ENCODE measurements at regions not wholly inside any gene's neighbourhood (a gene's known extent, or its start where the extent isn't known, plus 50 kb on each side); places are given as distances from the start of the nearest gene placed in this dataset.
"Not testable (repeated sequence)": the region's sequence is repeated elsewhere in the genome, so short reads cannot be mapped to it uniquely, and the experiment has no call there.

- DNase-seq = no peak
Measured at GRCh38 chr2:58414506-58414905, 173.4 kb upstream of the FANCL start.

- DNase-seq = no peak
Measured at GRCh38 chr2:58410549-58410948, 169.4 kb upstream of the FANCL start.

DNA sequence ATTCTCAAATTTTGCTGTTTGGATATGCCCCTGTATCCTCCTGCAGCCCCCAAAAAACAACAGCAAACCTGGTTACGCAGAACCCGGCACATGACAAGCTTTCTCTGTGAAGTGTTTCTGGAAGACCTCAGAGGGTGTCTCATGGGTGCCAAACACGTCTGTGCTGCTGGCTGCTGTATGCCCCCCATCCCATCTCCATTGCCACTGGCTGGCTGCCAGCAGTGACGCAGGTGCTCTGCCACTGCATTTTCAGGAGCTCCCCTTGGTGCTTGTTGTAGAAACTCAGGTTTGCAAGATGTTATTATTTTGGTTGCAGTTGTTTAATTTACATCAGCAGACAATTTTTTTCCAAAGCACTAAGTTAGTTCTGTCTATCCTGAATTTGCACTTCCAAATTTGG lies 166.4 kb upstream of the FANCL start:
- no peak for DNase-seq

DNA sequence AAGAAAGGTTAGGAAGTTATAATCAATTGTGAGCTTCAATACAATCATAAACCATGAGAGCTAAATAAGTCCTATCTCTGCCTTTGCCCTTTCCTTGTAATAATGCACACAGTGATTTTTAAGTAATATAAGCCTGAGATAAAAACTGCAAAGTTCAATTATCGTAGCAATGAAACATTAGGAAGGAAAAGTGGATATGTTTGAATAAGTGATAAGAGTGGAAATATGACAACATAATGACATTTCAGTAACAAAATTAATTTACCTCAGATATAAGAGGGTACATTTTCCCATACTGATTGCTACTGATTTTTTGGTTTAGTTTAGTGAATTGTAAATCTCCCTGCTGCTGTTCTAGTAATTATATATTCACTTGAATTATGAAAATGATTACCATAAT lies 164.2 kb upstream of the FANCL start:
- no peak for DNase-seq

- DNase-seq = no peak
Measured at GRCh38 chr2:58401936-58402335, 160.8 kb upstream of the FANCL start.

- DNase-seq = no peak
Measured at GRCh38 chr2:58398406-58398805, 157.3 kb upstream of the FANCL start.

DNA sequence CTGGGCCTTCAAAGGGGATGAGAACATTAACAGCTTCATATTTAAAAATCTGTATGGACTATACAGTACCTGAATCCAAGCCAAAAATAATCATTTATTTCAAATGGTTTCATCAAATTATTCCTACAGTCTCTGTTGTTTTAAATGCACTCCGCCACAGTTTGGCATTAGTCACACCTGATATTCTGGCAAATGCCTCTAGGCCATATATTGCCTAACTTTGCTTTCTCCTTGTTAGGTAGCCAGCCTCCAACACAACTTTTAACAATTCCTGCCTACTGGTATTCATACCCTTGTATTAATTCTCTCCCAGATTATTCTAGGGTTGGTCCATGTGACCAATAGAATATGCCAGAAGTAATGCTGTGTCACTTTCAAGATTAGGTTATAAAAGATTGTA lies 146.6 kb upstream of the FANCL start:
- DNase-seq = no peak

DNA sequence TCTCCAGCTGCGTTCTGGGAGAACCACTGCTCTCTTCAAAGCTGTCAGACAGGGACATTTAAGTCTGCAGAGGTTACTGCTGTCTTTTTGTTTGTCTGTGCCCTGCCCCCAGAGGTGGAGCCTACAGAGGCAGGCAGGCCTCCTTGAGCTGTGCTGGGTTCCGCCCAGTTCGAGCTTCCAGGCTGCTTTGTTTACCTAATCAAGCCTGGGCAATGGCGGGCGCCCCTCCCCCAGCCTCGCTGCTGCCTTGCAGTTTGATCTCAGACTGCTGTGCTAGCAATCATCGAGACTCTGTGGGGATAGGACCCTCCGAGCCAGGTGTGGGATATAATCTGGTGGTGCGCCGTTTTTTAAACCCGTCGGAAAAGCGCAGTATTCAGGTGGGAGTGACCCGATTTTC lies 145.8 kb upstream of the FANCL start:
- not testable (repeated sequence) for DNase-seq

- no peak for DNase-seq
Measured at GRCh38 chr2:58378152-58378551, 137.0 kb upstream of the FANCL start.

- DNase-seq = no peak
Measured at GRCh38 chr2:58377181-58377580, 136.1 kb upstream of the FANCL start.

GRCh38 chr2:58376592-58376991 lies 135.5 kb upstream of the FANCL start:
- no peak for DNase-seq

- DNase-seq = no peak
Measured at GRCh38 chr2:58369594-58369993, 128.5 kb upstream of the FANCL start.

GRCh38 chr2:58364098-58364497 lies 123.0 kb upstream of the FANCL start:
- no peak for DNase-seq

- no peak for DNase-seq
Measured at GRCh38 chr2:58358026-58358425, 116.9 kb upstream of the FANCL start.

GRCh38 chr2:58357521-58357920 lies 116.4 kb upstream of the FANCL start:
- DNase-seq = no peak

DNA sequence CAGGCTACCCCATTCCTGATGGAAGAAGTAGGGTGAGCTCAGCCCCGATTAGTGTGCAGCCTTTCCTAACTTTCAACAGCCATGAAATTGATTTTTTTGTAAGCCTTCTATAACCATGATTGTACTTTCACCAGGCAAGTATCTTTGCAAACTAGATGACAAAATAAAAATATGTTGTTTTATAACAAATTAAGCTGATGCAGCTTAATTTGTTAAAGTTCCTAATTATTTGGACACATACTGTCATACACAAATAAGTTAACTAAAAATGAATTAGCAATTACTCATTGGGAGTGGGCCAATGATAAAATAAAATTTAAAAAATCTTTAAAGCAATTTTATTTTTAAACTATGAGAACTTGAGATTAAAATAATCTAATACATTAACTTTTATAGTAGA lies 113.1 kb upstream of the FANCL start:
- no peak for DNase-seq

DNA sequence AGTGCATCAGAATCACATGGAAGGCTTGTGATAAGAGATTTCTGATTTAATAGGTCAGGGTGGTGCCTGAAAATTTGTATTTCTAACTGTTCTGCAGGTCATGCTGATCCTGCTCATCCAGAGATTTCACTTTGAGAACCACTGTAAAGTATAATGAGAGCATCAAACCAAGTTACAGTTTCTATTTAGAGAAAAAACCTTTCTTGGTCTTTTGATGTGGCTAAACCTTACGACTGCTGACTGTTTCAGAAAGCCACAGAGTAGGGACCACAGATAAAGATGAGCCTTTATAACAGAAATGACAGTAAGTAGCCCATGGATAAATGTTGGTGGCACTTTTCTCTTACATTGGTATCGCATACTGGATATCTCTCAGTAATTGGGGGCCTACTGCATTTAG lies 109.4 kb upstream of the FANCL start:
- DNase-seq = no peak

- no peak for DNase-seq
Measured at GRCh38 chr2:58347810-58348209, 106.7 kb upstream of the FANCL start.

- no peak for DNase-seq
Measured at GRCh38 chr2:58341047-58341446, 99.9 kb upstream of the FANCL start.

GRCh38 chr2:58339548-58340243 lies 98.6 kb upstream of the FANCL start:
- no peak for DNase-seq

DNA sequence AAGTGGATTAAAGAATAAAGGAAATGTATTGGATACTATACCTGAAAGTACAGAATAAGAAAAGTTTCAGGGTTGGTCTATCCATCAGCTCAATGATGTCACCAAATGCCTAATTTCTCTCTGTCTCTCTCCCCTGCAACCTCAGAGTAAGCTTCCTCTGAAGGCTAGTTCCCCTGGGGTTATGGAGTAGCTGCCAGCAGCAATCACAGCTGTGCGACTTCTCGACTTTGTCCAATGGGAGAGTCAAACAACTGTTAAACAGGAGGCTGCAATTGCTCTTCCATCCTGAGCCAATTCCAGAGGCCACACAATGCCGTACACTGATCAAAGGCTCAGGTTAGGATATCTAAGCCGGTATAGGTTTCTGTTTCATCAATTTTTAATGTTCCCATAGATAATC lies 95.3 kb upstream of the FANCL start:
- DNase-seq = no peak

- no peak for DNase-seq
Measured at GRCh38 chr2:58334414-58334813, 93.3 kb upstream of the FANCL start.

GRCh38 chr2:58325296-58325895 lies 84.3 kb upstream of the FANCL start:
- DNase-seq = not testable (repeated sequence)

- no peak for DNase-seq
Measured at GRCh38 chr2:58319481-58319880, 78.4 kb upstream of the FANCL start.
